GM10248 (cell line): ENCODE measurements at regions not wholly inside any gene's neighbourhood (a gene's known extent, or its start where the extent isn't known, plus 50 kb on each side); places are given as distances from the start of the nearest gene placed in this dataset.

Experiments used
- CTCF ChIA-PET: fragments of 300-600 bp; sonication (Branson Sonifier 250); formaldehyde crosslinking; extraction: SDS; loops from one replicate; lab custom pipeline; 2021; ENCODE audit warnings: antibody characterized with exemption; lab: Yijun Ruan, JAX
- POLR2A ChIA-PET: fragments of 350-650 bp; sonication (Branson Sonifier 250); formaldehyde crosslinking; extraction: SDS; loops from one replicate; lab custom pipeline; 2020; ENCODE audit warnings: antibody characterized with exemption; lab: Yijun Ruan, JAX
- DNase-seq: peaks from one replicate; pipeline ENCODE4 v3.0.0; 2012; ENCODE audit errors: extremely low spot score
- CTCF ChIP-seq: IDR thresholded peaks from 2 replicates; pipeline ENCODE4 v1.5.1; 2012; ENCODE audit warnings: mild to moderate bottlenecking, low read depth; ENCODE audit errors: extremely low read depth, missing control alignments, control extremely low read depth

DNA sequence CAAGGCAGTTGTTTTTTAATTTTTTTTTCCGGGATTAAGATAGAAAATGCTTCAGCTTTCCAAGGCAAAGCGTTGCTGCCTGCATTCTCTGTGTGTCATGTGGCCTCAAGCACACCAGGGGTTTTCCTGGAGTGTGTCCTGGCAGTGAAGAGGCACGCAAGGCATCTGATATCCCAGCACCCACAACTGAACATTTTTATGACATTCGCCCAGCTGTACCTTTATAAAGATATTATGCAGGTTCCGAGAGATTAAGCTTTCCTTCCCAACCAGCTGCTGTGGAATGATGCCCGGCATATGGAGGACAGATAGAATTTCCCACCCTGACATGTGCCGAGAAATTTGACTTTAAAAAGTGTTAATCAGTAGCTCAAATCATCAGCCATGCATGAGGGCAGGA, 205.6 kb downstream of the GADD45G start:
- CTCF ChIA-PET = interaction anchor here (1.1 to 2.7 kb wide), 4 partner anchors 9 to 208 kb away, joined by 3 to 12 read pairs (median 6); no protein-coding TSS in a partner anchor

DNA sequence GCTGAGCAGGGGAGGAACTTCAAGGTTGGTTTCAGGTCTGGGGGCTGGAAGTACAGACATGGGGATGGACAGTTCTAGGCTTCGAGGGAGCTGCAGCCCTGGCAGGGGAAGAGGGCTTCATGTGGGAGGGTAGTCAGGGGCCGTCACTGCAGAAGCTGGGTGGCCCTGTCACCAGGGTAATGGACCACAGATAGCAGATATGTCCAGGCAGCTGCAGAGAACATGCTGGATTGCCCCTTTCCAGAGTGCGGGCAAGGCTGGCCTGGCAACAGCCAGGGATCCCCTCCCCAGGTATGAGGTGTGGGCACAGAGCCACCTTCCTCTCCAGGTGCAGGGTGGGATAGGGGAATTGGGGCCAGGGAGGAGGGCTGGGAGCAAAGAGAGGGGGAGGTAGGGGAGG, 206.5 kb downstream of the GADD45G start:
- CTCF ChIA-PET = interaction anchor here (1.6 to 2.7 kb wide), 2 partner anchors 8 to 10 kb away, joined by 7 to 12 read pairs; no protein-coding TSS in a partner anchor
- POLR2A ChIA-PET = no interaction called here
- TF ChIP-seq CTCF = no peak
- DNase-seq = no peak

More for the DNA sequence above, 205.6 kb downstream of the GADD45G start:
- POLR2A ChIA-PET = no interaction called here
- DNase-seq = no peak
- no peak for TF ChIP-seq CTCF

GRCh38 chr9:89811886-89812450, 207.2 kb downstream of the GADD45G start:
- POLR2A ChIA-PET = no interaction called here
- DNase-seq = no peak
- no peak for TF ChIP-seq CTCF
- CTCF ChIA-PET = interaction anchor here (1.1 to 2.7 kb wide), 2 partner anchors 10 to 21 kb away, joined by 4 to 12 read pairs; no protein-coding TSS in a partner anchor

- TF ChIP-seq CTCF = no peak
- DNase-seq = no peak
- ChIA-PET POLR2A (no interaction called here), CTCF (interaction anchor here (1.1 to 2.7 kb wide), 3 partner anchors 11 to 20 kb away, joined by 4 to 12 read pairs (median 4); no protein-coding TSS in a partner anchor)
Measured at GRCh38 chr9:89812556-89813181, 207.9 kb downstream of the GADD45G start.

DNA sequence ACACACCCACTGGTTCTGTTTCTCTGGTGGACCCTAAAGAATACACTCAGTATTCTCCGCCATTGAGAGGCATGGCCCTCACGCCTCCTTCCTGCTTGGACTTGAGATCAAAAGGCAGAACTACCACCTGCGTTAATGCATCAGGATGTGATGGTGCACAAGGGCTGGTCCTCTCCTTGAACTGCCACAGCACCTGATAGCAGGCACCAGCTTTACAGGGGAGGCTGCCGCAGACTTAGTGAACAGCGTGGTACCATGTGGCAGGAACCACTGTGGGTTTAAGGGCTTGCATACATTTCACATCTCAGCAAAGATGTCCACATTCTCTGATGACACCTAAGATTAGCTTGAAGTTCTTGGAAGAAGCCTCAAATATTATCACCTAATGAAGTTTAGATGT, 208.7 kb downstream of the GADD45G start:
- POLR2A ChIA-PET = interaction anchor here (0.6 to 0.7 kb wide), 2 partner anchors 11 to 107 kb away, joined by 5 to 13 read pairs; no protein-coding TSS in a partner anchor
- TF ChIP-seq CTCF = no peak
- no peak for DNase-seq
- CTCF ChIA-PET = interaction anchor here (1.1 to 5.7 kb wide), 4 partner anchors 10 to 24 kb away, joined by 3 to 31 read pairs (median 4); no protein-coding TSS in a partner anchor

DNA sequence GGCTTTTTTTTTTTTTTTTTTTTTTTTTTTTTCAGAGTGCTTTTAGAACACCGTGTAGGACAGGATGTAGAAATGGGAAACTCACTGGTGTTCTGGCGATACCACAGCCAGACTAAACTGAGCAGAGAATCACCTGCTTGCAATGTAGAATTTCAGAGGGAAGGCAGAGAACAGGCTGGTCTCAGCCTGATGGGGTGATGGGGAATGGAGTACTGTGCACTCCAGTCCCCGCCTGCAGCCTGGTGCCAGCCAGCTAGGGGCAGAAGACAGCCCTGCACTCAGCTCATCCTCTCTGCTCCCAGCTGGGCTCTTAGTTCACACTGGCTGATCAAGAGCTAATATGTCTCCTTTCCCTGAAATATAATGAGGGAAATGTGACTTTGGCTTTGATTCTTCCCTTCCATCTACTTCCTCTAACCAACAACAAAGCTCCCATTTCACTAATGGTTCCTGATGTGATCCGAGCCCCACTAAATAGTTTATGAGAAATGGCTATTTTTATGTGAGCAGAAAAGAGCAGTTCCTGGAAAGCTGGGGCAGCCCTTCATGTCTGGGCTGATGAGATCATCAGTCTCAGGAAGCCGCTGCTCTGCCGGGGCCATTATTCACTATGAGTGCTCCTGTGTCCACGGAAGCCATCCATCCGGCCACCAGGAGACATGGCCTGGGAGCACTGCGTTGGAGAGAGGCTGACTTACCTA, 209.7 kb downstream of the GADD45G start:
- CTCF ChIA-PET = interaction anchor here (1.0 to 5.7 kb wide), 5 partner anchors 8 to 83 kb away, joined by 3 to 31 read pairs (median 3); no protein-coding TSS in a partner anchor
- TF ChIP-seq CTCF = no peak
- DNase-seq = peak; percentile 43
- POLR2A ChIA-PET = interaction anchor here (0.5 to 0.7 kb wide), 3 partner anchors 12 to 185 kb away, joined by 3 to 13 read pairs (median 5); no protein-coding TSS in a partner anchor
